Breast epithelium (tissue), 4 donors: ENCODE measurements at regions not wholly inside any gene's neighbourhood (a gene's known extent, or its start where the extent isn't known, plus 50 kb on each side); places are given as distances from the start of the nearest gene placed in this dataset.
A peak's percentile ranks its signal among the peaks of the same experiment; 100 is the strongest.
"Not testable (repeated sequence)": the region's sequence is repeated elsewhere in the genome, so short reads cannot be mapped to it uniquely, and the experiment has no call there.

ENCODE experiments used
- DNase-seq, 2 donors: peaks; one replicate each; pipeline ENCODE4 v3.0.0-alpha.2; 2019; ENCODE audit warnings: low spot score in 2 of 2
- H3K27ac ChIP-seq, 2 donors: fragments of 200-600 bp; sonication (generic) in 1 of 2; one replicate each; pipeline ENCODE4 v1.5.1; 2016 to 2019; ENCODE audit warnings: mild to moderate bottlenecking in 1 of 2
- H3K27me3 ChIP-seq, 2 donors: fragments of 200-600 bp; sonication (generic) in 1 of 2; one replicate each; pipeline versions ENCODE4 v1.5.1 to v1.6.0; 2017 to 2019; ENCODE audit warnings: control low read depth in 1 of 2, mild to moderate bottlenecking in 1 of 2
- H3K36me3 ChIP-seq: fragments of 200-600 bp; one replicate; pipeline ENCODE4 v1.5.1; 2019
- H3K4me1 ChIP-seq, 2 donors: fragments of 200-600 bp; sonication (generic); one replicate each; pipeline ENCODE4 v1.5.1; 2016 to 2019; ENCODE audit warnings: control low read depth in 1 of 2
- H3K4me3 ChIP-seq, 3 donors: fragments of 200-600 bp; sonication (generic); 1 replicate in 2 of 3; 2 replicates in 1 of 3; pipeline ENCODE4 v1.5.1; 2016 to 2019; ENCODE audit warnings: mild to moderate bottlenecking in 3 of 3, moderate library complexity in 2 of 3
- H3K9me3 ChIP-seq, 2 donors: fragments of 200-600 bp; sonication (generic) in 1 of 2; one replicate each; pipeline ENCODE4 v1.5.1; 2016 to 2019; ENCODE audit warnings: control low read depth in 1 of 2
- CTCF ChIP-seq, 3 donors: fragments of 450-650 bp; IDR thresholded peaks; one replicate each; pipeline ENCODE4 v1.5.1; 2016 to 2017; ENCODE audit warnings: antibody characterized with exemption in 3 of 3, mild to moderate bottlenecking in 3 of 3, moderate library complexity in 3 of 3
- intact Hi-C: fragments of 100-400 bp; cut with DNase I; formaldehyde crosslinking; loops from one replicate; pipeline ENCODE4 v1.15.1; 2023; ENCODE audit warnings: low total_unique reads

GRCh38 chr17:20387549-20387948 is 79.8 kb downstream of the LGALS9B start:
- H3K36me3 ChIP-seq, intact Hi-C loops: not testable (repeated sequence)

GRCh38 chr17:20381358-20382300 is 85.7 kb downstream of the LGALS9B start:
- DNase-seq, H3K4me3 ChIP-seq, H3K4me1 ChIP-seq, intact Hi-C loops, H3K27ac ChIP-seq, H3K36me3 ChIP-seq, H3K27me3 ChIP-seq, H3K9me3 ChIP-seq: not testable (repeated sequence)
- peak in 2 of 3 donors; percentile 49 to 60 for TF ChIP-seq CTCF (IDR thresholded peaks at IDR 0.05)

More at GRCh38 chr17:20387549-20387948, 79.8 kb downstream of the LGALS9B start:
- not testable (repeated sequence) for DNase-seq, H3K4me3 ChIP-seq, H3K27me3 ChIP-seq, H3K27ac ChIP-seq, H3K9me3 ChIP-seq, H3K4me1 ChIP-seq

GRCh38 chr17:20380625-20381024 is 86.7 kb downstream of the LGALS9B start:
- H3K27me3 ChIP-seq, DNase-seq, H3K4me1 ChIP-seq, H3K4me3 ChIP-seq, H3K36me3 ChIP-seq, H3K9me3 ChIP-seq, H3K27ac ChIP-seq, intact Hi-C loops: not testable (repeated sequence)

- H3K4me1 ChIP-seq, intact Hi-C loops, DNase-seq, H3K36me3 ChIP-seq, H3K4me3 ChIP-seq, H3K9me3 ChIP-seq, H3K27ac ChIP-seq, H3K27me3 ChIP-seq: not testable (repeated sequence)
Observed at GRCh38 chr17:20379251-20379650, 88.1 kb downstream of the LGALS9B start.

- H3K4me1 ChIP-seq, H3K27ac ChIP-seq, H3K9me3 ChIP-seq, DNase-seq, intact Hi-C loops, H3K36me3 ChIP-seq, H3K4me3 ChIP-seq, H3K27me3 ChIP-seq: not testable (repeated sequence)
Observed at GRCh38 chr17:20376642-20377041, 90.7 kb downstream of the LGALS9B start.

GRCh38 chr17:20375745-20376144 is 91.6 kb downstream of the LGALS9B start:
- DNase-seq, H3K9me3 ChIP-seq, H3K27me3 ChIP-seq, H3K4me3 ChIP-seq, H3K27ac ChIP-seq, H3K4me1 ChIP-seq, intact Hi-C loops, H3K36me3 ChIP-seq: not testable (repeated sequence)
